H9 (cell line): ENCODE measurements at regions not wholly inside any gene's neighbourhood (a gene's known extent, or its start where the extent isn't known, plus 50 kb on each side); places are given as distances from the start of the nearest gene placed in this dataset.

ENCODE experiments used
- DNase-seq: peaks from one replicate; pipeline ENCODE4 v3.0.0-alpha.2; 2017
- H2AFZ ChIP-seq: one replicate; pipeline ENCODE4 v1.6.1; 2013; ENCODE audit warnings: mild to moderate bottlenecking, low read length, control low read depth, moderate library complexity
- H2AK5ac ChIP-seq: 2 replicates; pipeline ENCODE4 v1.6.1; 2013; ENCODE audit warnings: low read length, control low read depth, mixed read lengths; ENCODE audit not compliant: insufficient read length
- H2BK120ac ChIP-seq: one replicate; pipeline ENCODE4 v1.6.1; 2013; ENCODE audit warnings: low read depth, mild to moderate bottlenecking, low read length, control low read depth, inconsistent platforms; ENCODE audit not compliant: poor library complexity, severe bottlenecking
- H2BK12ac ChIP-seq: 2 replicates; pipeline ENCODE4 v1.6.1; 2013; ENCODE audit warnings: low read length, control low read depth, mixed read lengths, low read depth; ENCODE audit not compliant: insufficient read length
- H2BK15ac ChIP-seq: 2 replicates; pipeline ENCODE4 v1.6.1; 2013; ENCODE audit warnings: low read depth, low read length, control low read depth
- H2BK20ac ChIP-seq: one replicate; pipeline ENCODE4 v1.6.1; 2013; ENCODE audit warnings: low read depth, mild to moderate bottlenecking, low read length, control low read depth, inconsistent platforms; ENCODE audit not compliant: poor library complexity, severe bottlenecking
- H2BK5ac ChIP-seq: 2 replicates; pipeline ENCODE4 v1.6.1; 2013; ENCODE audit warnings: low read length, control low read depth, mixed read lengths; ENCODE audit not compliant: insufficient read length
- H3K14ac ChIP-seq: 2 replicates; pipeline ENCODE4 v1.6.1; 2013; ENCODE audit warnings: low read length, control low read depth; ENCODE audit not compliant: insufficient read depth
- H3K18ac ChIP-seq: 2 replicates; pipeline ENCODE4 v1.6.1; 2013; ENCODE audit warnings: low read depth, mild to moderate bottlenecking, mixed read lengths, low read length, control low read depth; ENCODE audit not compliant: insufficient read length
- H3K23ac ChIP-seq: 2 replicates; pipeline ENCODE4 v1.6.1; 2013; ENCODE audit warnings: low read length, control low read depth, mixed read lengths, low read depth; ENCODE audit not compliant: insufficient read length
- H3K23me2 ChIP-seq: 2 replicates; pipeline ENCODE4 v1.6.1; 2013; ENCODE audit warnings: low read depth, mild to moderate bottlenecking, mixed read lengths, low read length, control low read depth; ENCODE audit not compliant: insufficient read length, poor library complexity, severe bottlenecking
- H3K27ac ChIP-seq: 2 replicates; pipeline ENCODE4 v1.5.1; 2013; ENCODE audit warnings: low read length, control low read depth, mixed read lengths, low read depth; ENCODE audit not compliant: insufficient read length
- H3K27me3 ChIP-seq: 2 replicates; pipeline ENCODE4 v1.6.1; 2013; ENCODE audit warnings: low read length, control low read depth, inconsistent platforms; ENCODE audit not compliant: insufficient read depth
- H3K4ac ChIP-seq: 2 replicates; pipeline ENCODE4 v1.6.1; 2013; ENCODE audit warnings: low read depth, mild to moderate bottlenecking, control low read depth, inconsistent platforms, low read length, moderate library complexity
- H3K4me1 ChIP-seq: 2 replicates; pipeline ENCODE4 v1.6.1; 2013; ENCODE audit warnings: low read length, control low read depth, inconsistent platforms; ENCODE audit not compliant: insufficient read depth
- H3K4me2 ChIP-seq: 2 replicates; pipeline ENCODE4 v1.6.1; 2013; ENCODE audit warnings: low read length, control low read depth, mixed read lengths; ENCODE audit not compliant: insufficient read length, insufficient read depth
- H3K56ac ChIP-seq: 2 replicates; pipeline ENCODE4 v1.6.1; 2013; ENCODE audit warnings: low read depth, mild to moderate bottlenecking, mixed read lengths, low read length, control low read depth; ENCODE audit not compliant: insufficient read length
- H3K79me1 ChIP-seq: 2 replicates; pipeline ENCODE4 v1.6.1; 2013; ENCODE audit warnings: low read depth, mild to moderate bottlenecking, moderate library complexity, low read length, control low read depth, inconsistent platforms; ENCODE audit not compliant: insufficient read depth, poor library complexity, severe bottlenecking
- H3K79me2 ChIP-seq: 2 replicates; pipeline ENCODE4 v1.6.1; 2013; ENCODE audit warnings: low read length, control low read depth, inconsistent platforms; ENCODE audit not compliant: insufficient read depth
- H3K9ac ChIP-seq: 2 replicates; pipeline ENCODE4 v1.6.1; 2013; ENCODE audit warnings: low read length, control low read depth, mixed read lengths; ENCODE audit not compliant: insufficient read length; ENCODE audit errors: extremely low read depth
- H3K9me3 ChIP-seq: one replicate; pipeline ENCODE4 v1.6.1; 2013; ENCODE audit warnings: low read depth, low read length, inconsistent platforms; ENCODE audit not compliant: control insufficient read depth
- H3T11ph ChIP-seq: one replicate; pipeline ENCODE4 v1.6.1; 2013; ENCODE audit warnings: mild to moderate bottlenecking, low read length, control low read depth, inconsistent platforms
- H4K20me1 ChIP-seq: one replicate; pipeline ENCODE4 v1.6.1; 2013; ENCODE audit not compliant: control insufficient read depth, insufficient read length, insufficient read depth
- H4K5ac ChIP-seq: 2 replicates; pipeline ENCODE4 v1.6.1; 2013; ENCODE audit warnings: low read depth, mild to moderate bottlenecking, mixed read lengths, low read length, control low read depth; ENCODE audit not compliant: insufficient read length
- H4K8ac ChIP-seq: replicated peaks from 2 replicates; pipeline ENCODE4 v1.6.1; 2013; ENCODE audit warnings: low read length, control low read depth, mixed read lengths, low read depth; ENCODE audit not compliant: insufficient read length
- H4K91ac ChIP-seq: 2 replicates; pipeline ENCODE4 v1.6.1; 2013; ENCODE audit warnings: low read depth, mild to moderate bottlenecking, moderate library complexity, mixed read lengths, low read length, control low read depth; ENCODE audit not compliant: insufficient read length
- H3K27ac Mint-ChIP-seq, 3 experiments: 2 replicates in 2 of 3; 3 replicates in 1 of 3; pipeline ENCODE4 v1.8.0; 2020 to 2021; ENCODE audit warnings: mixed read lengths in 3 of 3, mild to moderate bottlenecking in 1 of 3, moderate library complexity in 1 of 3
- H3K27me3 Mint-ChIP-seq: 2 replicates; pipeline ENCODE4 v1.8.0; 2021; ENCODE audit warnings: low read depth, mild to moderate bottlenecking, moderate library complexity, mixed read lengths
- H3K36me3 Mint-ChIP-seq, 3 experiments: 2 replicates in 2 of 3; 3 replicates in 1 of 3; pipeline ENCODE4 v1.8.0; 2020 to 2021; ENCODE audit warnings: low read depth in 3 of 3, mixed read lengths in 3 of 3; ENCODE audit not compliant: insufficient read depth in 1 of 3
- H3K4me1 Mint-ChIP-seq, 2 experiments: 2 replicates each; pipeline ENCODE4 v1.8.0; 2020; ENCODE audit warnings: mixed read lengths in 2 of 2
- H3K4me3 Mint-ChIP-seq, 2 experiments: 2 replicates in 1 of 2; 3 replicates in 1 of 2; pipeline ENCODE4 v1.8.0; 2020 to 2021; ENCODE audit warnings: mild to moderate bottlenecking in 2 of 2, mixed read lengths in 2 of 2, moderate library complexity in 1 of 2
- H3K9me3 Mint-ChIP-seq, 2 experiments: 2 replicates in 1 of 2; 3 replicates in 1 of 2; pipeline ENCODE4 v1.8.0; 2020; ENCODE audit warnings: mild to moderate bottlenecking in 2 of 2, mixed read lengths in 2 of 2, moderate library complexity in 1 of 2
- WGBS: extraction: QIAGEN DNeasy Blood & Tissue Kit; methylation state at CpG from one replicate; pipeline ENCODE4 v1.1.7; 2013; ENCODE audit warnings: missing lambda C conversion rate, low lambda C conversion rate, mixed read lengths; ENCODE audit not compliant: insufficient read length; ENCODE audit errors: extremely low coverage; 5-methylcytosine and 5-hydroxymethylcytosine counted together
- TF ChIP-seq, protein P1 (sequence below): fragments of 200-600 bp; sonication (generic); conservative IDR thresholded peaks from 3 replicates; pipeline ENCODE4 v1.8.0; 2021; ENCODE audit warnings: antibody characterized with exemption, mild to moderate bottlenecking

DNA sequence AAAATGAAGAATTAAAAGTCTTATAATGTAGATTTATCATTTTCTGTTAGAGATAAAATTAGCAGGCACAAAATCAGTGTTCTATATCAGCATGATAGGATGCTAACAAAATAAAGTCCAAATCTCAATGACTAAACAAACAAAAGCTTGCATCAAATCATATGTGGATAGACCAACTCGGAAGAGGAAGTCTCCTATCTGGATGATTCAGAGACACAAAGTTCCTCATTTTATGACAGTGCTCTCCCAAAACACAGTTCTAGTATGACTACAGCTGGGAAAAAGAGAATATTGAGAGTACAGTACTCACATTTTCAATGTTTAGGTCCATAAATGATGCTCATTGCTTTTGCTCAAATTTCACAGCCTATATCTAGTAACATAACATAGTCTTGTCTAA lies 376.1 kb upstream of the CTSO start:
- Mint-ChIP-seq H3K27me3 (no peaks in the 10 kb centered on the region), H3K4me3 (no peak overlapping the region), H3K4me1 (peaks cover 0 to 2% of the 10 kb centered on the region in 2 experiments; a peak in 2 of 4 replicates), H3K27ac (no peak overlapping the region), H3K9me3 (no peaks in the 10 kb centered on the region), H3K36me3 (no peaks in the 10 kb centered on the region)
- Histone ChIP-seq H2AFZ (no peak overlapping the region), H3K4me1 (no peaks in the 10 kb centered on the region), H3K14ac (no peak overlapping the region), H2AK5ac (no peak overlapping the region), H3K4me2 (no peak overlapping the region), H3K23me2 (no peaks in the 10 kb centered on the region), H2BK20ac (no peak overlapping the region), H3K4ac (no peak overlapping the region), H4K91ac (no peak overlapping the region), H3K79me1 (no peaks in the 10 kb centered on the region), H3K56ac (no peak overlapping the region), H3K79me2 (no peaks in the 10 kb centered on the region), H2BK120ac (no peak overlapping the region), H4K20me1 (no peaks in the 10 kb centered on the region), H3K18ac (no peak overlapping the region), H4K5ac (no peak overlapping the region), H2BK15ac (no peak overlapping the region), H2BK12ac (no peak overlapping the region), H3K23ac (no peak overlapping the region), H3K27me3 (no peaks in the 10 kb centered on the region), H3K9me3 (no peaks in the 10 kb centered on the region), H3K27ac (no peak overlapping the region), H4K8ac (no peak overlapping the region), H2BK5ac (no peak overlapping the region), H3T11ph (no peak overlapping the region), H3K9ac (no peak overlapping the region)
- no peak for DNase-seq
- TF ChIP-seq, protein P1, sequence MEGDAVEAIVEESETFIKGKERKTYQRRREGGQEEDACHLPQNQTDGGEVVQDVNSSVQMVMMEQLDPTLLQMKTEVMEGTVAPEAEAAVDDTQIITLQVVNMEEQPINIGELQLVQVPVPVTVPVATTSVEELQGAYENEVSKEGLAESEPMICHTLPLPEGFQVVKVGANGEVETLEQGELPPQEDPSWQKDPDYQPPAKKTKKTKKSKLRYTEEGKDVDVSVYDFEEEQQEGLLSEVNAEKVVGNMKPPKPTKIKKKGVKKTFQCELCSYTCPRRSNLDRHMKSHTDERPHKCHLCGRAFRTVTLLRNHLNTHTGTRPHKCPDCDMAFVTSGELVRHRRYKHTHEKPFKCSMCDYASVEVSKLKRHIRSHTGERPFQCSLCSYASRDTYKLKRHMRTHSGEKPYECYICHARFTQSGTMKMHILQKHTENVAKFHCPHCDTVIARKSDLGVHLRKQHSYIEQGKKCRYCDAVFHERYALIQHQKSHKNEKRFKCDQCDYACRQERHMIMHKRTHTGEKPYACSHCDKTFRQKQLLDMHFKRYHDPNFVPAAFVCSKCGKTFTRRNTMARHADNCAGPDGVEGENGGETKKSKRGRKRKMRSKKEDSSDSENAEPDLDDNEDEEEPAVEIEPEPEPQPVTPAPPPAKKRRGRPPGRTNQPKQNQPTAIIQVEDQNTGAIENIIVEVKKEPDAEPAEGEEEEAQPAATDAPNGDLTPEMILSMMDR = no peak
- WGBS = no CpG with 5 or more reads among the region's 1 CpG
